Activated CD4-positive, alpha-beta T cell treated with anti-CD3 and anti-CD28 coated beads, Interleukin-10, Interleukin-2, amounts not matched to agents 100 ng/mL and 50 ng/mL, durations not matched to agents 16 hours and 8 hours (primary cell): ENCODE measurements at regions not wholly inside any gene's neighbourhood (a gene's known extent, or its start where the extent isn't known, plus 50 kb on each side); places are given as distances from the start of the nearest gene placed in this dataset.
"Not testable (repeated sequence)": the region's sequence is repeated elsewhere in the genome, so short reads cannot be mapped to it uniquely, and the experiment has no call there.

Experiments
- DNase-seq: peaks from one replicate; pipeline ENCODE4 v3.0.0-alpha.2; 2020

DNA sequence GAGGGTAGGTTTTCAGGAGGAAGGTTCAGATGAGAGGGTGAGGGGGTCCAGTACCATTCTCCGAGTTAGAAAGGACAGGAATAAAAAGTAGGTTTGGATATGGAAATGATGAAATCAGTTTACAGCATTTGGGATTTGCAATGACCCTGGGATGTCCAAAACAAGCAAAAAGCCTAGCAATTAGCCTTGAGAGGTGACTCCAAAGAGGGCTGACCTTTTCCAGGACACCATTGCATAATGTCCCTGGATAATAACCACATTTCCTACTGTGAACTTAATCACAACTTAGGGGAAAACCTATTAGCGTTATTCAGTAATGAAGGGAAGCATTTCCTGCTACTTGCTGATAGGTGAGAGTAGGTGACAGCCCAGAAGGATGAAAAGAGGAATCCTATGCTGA, 101.4 kb upstream of the ARHGAP42 start:
- DNase-seq, result no peak

DNA sequence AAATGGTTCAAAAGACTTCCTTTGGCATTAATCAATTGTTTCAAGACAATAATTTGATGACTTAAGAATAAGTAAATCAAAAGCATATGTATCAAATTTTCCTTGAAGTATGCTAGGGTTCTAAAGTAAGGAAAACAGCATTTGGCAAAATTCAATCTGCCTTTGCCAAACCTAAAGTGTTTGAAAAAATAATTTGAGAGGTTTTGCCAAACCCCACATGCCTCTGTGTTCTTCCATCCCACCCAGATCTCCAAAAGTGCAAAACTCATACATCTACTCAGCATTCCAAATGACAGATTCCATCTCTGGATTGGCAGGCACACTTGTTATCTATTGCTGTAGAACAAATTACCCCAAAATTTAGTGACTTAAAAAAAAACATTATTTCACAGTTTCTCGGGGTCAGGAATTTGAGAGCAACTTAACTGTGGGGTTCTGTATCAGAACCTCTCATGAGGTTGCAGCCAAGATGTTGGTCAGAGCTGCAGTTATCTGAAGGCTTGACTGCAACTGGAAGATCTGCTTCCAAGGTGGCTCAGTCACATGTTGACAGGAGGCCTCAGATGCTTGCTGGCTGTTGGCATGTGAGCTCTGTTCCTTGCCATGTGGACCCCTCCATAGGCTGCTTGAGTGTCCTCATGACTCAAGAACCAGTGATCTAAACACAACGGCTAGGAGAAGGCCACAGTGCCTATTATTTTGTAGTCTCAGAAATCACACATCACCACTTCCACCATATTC, 100.6 kb upstream of the ARHGAP42 start:
- DNase-seq, result no peak

DNA sequence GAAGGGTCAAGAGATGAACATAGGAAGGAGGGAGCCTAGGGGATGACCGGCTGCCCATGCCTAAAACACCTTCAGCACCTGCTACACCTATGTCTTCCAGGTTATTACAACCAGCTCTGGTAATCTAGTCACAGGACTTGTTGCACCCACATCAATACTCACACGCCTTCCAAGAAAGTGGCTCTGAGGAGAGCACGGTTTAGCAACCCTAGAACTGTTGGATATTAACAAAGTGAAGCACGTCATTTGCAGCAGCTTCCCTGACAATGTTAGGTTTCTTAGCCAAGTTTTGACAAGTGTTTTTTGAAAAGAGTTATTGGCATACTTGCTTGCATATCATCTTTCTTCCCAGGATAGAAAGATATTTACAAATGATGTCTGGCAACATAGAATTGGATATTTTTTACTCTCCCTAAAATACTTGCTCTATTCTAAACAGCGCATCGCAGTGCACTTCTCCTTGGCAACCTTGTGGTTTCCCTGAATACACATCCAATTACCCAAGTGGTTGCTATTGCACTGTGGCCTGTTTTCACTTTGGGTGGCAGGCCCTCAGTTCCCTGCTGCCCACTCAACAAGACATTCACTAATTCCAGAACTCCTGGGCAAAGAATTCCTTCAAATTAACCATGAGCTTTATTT, 94.3 kb upstream of the ARHGAP42 start:
- DNase-seq, result no peak

DNA sequence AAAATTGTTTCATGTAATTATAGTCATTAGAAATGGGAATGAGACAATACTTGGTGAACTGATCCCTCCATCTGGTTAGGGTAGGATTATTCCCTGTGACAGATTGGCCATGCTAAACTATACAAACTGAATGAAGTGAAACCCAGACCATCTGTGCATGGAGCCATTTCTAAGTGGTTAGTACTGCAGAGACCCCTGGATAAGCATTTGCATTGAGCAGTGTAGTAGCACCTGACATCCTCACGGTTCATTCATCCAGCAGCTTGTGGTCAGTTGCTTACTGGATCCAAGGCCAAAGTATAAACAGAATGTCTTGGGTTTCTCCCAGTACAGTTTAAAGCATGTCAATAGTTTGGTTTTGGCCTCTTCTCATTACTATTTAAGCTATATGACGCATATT, 93.8 kb upstream of the ARHGAP42 start:
- DNase-seq, result no peak

DNA sequence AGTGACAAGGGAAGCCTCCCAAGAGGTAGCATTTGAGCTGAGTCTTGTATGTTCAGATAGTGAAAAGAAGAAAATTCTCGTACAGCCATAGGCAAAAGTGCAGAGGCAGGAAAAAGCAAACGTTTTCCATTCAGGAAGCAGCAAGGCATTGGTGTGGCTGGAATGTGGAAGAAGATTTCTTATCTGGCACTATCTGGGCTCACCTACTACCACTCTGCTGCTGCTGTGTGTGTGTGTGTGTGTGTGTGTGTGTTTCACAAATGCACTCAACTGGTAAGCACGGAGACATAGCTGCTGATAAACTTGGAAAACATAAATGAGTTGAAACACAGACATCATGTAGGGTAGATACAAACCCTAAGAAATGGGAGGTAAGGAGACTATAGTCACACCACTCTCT, 92.8 kb upstream of the ARHGAP42 start:
- no peak for DNase-seq

DNA sequence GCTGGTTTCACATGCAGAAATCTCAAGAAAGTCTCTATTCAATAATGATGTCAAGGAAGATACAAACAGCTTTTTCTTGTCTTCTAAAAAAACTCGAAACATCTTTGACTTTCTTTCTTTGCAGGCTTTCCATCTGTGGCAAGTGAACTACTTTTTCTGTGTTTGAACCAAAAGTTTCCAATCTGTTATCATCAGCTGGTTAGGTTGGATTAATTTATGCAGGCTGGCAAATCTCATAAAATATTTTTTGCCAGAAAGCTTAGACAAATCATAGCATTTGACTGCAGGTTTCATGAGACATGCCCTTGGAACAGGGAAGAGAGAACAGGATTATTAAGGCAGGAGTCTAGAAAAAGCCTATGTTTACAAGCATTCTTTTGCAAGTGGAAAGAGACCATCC, 86.1 kb upstream of the ARHGAP42 start:
- DNase-seq, result no peak

DNA sequence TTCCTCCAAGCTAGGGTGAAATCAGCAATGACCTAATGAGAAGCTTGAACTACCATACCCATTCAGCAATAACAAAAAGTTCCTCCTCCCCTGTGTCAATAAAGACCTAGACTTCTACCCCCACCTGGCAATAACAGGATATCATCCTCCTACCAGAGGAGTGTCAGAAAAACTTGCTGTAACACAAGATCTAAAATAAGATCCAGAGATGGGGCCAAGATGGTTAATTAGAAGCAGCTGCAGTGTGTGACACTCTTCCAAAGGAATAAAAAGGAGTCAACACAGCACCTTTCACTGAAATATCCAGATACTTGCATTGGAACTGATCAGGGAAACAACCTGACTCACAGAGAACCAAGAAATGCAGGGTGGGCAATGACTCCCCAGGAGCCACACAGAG, 84.4 kb upstream of the ARHGAP42 start:
- DNase-seq, result no peak

DNA sequence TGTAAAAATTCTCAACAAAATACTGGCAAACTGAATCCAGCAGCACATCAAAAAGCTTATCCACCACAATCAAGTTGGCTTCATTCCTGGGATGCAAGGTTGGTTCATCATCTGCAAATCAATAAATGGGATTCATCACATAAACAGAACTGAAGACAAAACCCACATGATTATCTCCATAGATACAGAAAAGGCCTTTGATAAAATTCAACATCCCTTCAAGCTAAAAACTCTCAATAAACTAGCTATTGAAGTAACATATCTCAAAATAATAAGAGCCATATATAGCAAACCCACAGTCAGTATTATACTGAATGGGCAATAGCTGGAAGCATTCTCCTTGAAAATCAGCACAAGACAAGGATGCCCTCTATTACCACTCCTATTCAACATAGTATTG, 79.3 kb upstream of the ARHGAP42 start:
- not testable (repeated sequence) for DNase-seq

DNA sequence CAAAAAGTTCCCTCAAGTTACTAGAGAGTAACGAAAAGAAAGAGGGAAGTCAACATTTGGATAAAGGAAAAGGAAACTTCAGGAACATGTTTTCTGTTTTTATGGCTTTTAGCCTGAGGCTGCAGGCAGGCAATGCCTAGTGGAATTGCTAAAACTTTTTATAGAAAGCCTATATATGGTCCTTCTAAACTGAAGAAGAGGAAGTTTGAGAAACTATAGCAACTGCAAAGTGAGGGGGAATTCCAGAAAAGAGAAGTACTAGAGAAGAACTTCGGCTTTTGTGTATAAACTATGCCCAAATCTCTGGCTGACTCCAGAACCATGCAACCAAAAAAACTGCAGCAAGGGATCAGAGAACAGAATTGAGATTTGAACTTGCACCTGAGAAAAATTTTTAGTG, 74.3 kb upstream of the ARHGAP42 start:
- DNase-seq, result no peak

DNA sequence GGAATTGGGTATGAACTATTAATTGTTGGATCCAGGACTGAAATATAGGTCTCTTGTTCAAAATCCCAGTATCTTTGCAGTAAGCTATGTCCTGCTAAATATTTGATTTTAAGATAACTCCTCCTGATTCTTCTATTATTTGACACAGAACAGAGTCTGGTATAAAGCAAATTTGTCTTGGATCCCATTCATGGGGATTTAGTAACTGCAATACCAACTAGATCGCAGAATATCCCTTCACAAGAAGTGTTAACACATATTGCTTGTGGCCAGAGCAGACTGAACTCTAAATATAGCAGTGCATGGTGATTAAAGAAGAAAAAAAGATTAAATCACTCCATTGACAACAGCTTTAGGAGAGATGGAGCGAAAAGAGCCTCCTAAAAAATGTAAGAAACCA, 68.2 kb upstream of the ARHGAP42 start:
- DNase-seq, result no peak

DNA sequence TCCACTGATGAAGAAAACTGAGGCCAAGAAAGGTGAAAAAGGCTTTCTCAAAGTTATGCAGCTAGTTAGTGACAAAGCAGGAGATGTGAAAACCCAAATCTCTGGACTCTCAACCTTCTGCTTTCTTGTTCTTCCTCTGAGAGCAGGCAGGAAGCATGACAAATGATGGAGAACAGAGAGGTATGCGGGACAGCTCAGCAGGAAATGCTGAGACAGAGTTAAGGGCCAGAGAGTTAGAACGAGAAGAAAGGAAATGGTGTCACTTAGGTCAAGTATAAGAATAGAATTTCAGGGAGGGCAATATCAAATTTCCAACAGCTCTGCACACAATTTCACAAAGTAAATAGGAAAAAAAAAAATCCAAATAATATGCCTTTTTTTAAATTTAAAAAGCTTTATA, 67.6 kb upstream of the ARHGAP42 start:
- no peak for DNase-seq

DNA sequence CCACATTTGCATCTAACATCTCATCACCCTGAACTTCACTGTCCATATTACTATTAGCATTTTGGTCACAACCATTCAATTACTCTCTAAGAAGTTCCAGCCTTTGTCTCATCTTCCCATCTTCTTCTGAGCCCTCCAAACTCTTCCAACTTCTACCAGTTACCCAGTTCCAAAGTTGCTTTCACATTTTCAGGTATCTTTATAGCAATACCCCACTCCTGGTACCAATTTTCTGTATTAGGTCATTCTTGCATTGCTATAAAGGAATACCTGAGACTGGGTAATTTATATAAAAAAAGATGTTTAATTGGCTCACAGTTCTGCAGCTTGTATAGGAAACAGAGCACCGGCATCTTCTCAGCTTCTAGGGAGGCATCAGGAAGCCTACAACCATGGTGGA, 64.7 kb upstream of the ARHGAP42 start:
- no peak for DNase-seq

DNA sequence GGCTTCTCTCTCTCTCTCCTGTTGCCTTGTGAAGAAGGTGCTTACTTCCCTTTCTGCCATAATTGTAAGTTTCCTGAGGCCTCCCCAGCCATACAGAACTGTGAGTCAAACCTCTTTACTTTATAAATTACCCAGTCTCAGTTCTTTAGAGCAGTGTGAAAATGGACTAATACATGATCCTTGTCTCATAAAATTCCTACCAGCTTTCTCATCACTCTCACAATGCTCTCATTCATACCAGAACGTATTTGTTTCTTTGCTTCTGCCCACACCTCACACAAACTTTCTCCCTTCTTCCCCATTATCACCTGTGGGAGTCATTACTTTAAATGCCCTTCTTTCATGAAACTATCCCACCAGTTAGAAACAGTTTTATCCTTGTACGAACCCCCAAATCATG, 62.7 kb upstream of the ARHGAP42 start:
- no peak for DNase-seq

DNA sequence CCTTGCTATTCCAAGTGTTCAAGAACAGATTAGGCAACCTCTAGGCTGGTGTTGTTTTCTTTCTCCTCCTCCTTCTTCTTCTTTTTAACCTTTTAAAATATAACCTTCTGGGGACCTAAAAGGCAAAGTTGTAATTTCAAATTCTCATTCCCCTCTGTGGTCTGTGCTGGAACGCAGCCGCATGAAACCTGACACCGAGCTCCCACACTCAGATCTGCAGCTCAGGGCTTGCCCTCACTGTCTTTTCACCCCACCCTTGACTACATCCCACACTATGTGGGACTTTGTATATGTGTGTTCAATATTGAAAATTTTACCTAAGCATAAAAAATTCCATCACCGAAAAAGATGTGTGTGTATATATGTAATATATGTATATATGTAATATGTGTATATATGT, 62.0 kb upstream of the ARHGAP42 start:
- DNase-seq, result no peak

DNA sequence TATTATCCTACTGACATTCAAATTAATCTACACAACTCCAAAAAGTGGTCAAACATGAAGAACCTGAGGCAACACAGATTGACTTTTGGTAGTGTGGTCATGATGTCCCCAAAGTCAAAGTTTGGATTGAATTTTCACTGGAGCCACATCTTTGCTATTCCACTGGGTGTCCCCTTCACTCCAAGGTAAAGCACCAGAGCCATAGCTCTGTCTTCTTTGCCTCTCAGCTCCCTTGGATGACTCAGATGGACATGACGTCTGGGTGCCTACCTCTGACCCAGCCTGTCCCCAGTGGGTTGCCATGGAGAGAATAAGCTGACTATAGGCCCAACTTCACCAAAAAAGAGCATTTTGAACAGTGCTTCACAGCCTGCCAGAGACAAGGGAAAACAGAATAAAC, 57.4 kb upstream of the ARHGAP42 start:
- DNase-seq, result no peak

DNA sequence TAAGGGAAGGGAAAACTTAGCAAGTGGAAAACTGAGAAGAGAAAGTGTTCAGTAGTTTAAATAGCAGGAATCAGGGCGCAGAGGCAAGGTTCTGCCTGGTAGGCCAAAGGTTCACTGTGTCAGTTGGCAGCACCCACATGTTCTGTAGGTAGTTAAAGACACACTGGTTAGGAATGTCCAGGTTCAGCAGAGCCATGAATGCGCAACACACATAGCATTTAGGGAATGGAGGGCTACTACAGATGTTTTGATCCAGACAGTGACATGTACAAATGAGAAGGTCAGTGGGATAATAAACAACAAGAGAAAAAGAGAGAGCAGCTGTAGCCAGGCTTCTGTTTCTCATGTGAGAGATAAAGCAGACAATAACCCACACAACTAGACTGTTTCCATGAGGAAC, 56.2 kb upstream of the ARHGAP42 start:
- DNase-seq, result no peak

DNA sequence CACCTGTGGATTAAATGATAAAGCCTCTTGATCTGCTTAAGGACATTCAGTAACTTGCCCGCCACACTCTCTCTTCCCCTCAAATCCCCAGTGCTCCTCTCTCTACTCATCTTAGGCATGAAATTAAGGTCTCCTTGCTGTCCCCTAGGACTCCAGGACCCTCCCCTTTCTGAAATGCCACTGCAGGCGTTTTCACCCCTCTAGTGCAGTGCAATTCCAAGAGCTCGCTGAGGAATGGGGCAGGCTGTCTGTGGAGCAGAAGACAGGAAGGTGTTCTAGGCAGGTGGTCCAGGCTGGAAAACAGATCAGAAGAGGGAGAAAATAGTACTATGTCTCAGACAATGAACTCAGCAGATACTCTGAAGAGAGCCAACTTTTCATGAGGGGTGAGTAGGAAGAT, 55.8 kb upstream of the ARHGAP42 start:
- DNase-seq, result no peak

DNA sequence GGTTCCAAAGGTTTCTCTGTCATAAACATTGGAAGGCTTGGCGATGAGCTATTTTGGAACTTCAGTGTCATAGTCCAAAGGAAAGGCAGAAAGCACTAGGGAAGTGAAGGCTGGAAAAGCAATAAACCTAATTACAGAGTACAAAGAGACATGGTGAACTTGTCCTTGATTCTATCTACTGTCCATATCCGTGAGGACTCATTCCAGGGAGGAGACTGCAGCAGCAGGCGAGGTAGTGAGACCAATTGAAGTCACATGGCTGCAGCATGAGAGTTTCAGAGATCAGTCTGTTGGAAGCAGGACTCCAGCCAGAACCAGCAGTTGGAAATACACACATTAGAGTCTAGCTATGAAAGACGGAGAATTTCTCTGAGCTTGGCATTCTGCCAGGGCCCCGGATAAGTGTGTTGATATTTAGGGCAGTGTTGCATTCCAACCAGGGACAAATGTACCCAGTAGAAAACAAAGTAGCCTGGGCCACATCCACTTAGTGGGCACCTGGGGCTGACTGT, 54.1 kb upstream of the ARHGAP42 start:
- DNase-seq, result no peak

DNA sequence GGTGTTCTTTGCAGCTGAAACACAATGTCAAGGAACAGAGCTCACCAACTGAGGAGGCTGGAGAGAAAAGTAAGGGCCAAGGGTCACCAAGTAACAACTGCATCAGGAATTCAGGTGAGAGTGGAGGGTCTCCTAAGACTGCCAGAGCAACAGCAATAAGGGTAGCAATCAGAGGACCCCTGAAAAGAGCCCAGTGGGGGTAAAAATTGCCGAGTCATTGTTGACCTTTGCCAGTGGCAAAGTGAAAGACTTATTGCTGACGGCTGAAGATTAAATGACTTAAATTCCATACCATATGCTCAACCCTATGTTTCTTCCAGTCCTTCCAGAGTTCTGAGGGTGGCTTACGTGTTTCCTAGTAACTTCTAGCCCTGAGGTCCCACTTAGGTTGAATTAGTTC, 51.9 kb upstream of the ARHGAP42 start:
- no peak for DNase-seq

DNA sequence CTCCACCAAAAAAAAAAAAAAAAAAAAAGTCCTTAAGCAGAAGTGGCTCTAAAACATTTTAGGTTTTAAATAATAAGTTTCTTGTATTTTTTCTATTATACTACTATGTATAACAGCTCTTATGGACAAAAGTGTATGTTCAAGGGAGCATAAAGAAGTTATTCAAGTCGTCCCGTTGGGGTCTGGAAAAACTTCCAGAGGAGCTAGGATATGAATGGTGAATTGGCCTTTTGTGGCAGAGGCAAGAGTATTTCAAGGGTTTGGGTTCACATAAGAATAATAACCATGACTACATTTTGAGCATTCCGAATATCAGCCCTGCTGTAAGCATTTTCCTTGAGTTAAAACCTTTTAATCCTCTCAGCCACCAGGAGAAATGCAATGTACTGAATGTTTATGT, 50.6 kb upstream of the ARHGAP42 start:
- no peak for DNase-seq
